Neuronal stem cell (in vitro differentiated cells): ENCODE measurements at regions not wholly inside any gene's neighbourhood (a gene's known extent, or its start where the extent isn't known, plus 50 kb on each side); places are given as distances from the start of the nearest gene placed in this dataset.

Source experiments
- DNase-seq: peaks from one replicate; pipeline ENCODE4 v3.0.0-alpha.2; 2013; ENCODE audit warnings: low spot score
- H2AFZ ChIP-seq: one replicate; pipeline ENCODE4 v1.6.1; 2013; ENCODE audit warnings: mild to moderate bottlenecking, low read length, inconsistent platforms
- H2AK5ac ChIP-seq: 2 replicates; pipeline ENCODE4 v1.6.1; 2013; ENCODE audit warnings: low read depth, mild to moderate bottlenecking, inconsistent platforms, low read length, moderate library complexity, mixed read lengths
- H2BK120ac ChIP-seq: 2 replicates; pipeline ENCODE4 v1.6.1; 2013; ENCODE audit warnings: low read depth, mild to moderate bottlenecking, inconsistent platforms, low read length, moderate library complexity, mixed read lengths
- H2BK12ac ChIP-seq: one replicate; pipeline ENCODE4 v1.6.1; 2013; ENCODE audit warnings: low read length, inconsistent platforms
- H2BK15ac ChIP-seq: 2 replicates; pipeline ENCODE4 v1.6.1; 2013; ENCODE audit warnings: mild to moderate bottlenecking, low read length, inconsistent platforms, mixed read lengths
- H2BK5ac ChIP-seq: one replicate; pipeline ENCODE4 v1.6.1; 2013; ENCODE audit warnings: inconsistent platforms, mild to moderate bottlenecking, low read length, moderate library complexity
- H3K14ac ChIP-seq: one replicate; pipeline ENCODE4 v1.6.1; 2013; ENCODE audit warnings: low read length, inconsistent platforms
- H3K18ac ChIP-seq: 2 replicates; pipeline ENCODE4 v1.6.1; 2013; ENCODE audit warnings: low read length, inconsistent platforms
- H3K23ac ChIP-seq: 2 replicates; pipeline ENCODE4 v1.6.1; 2013; ENCODE audit warnings: low read depth, mild to moderate bottlenecking, mixed read lengths, low read length, inconsistent platforms; ENCODE audit not compliant: poor library complexity
- H3K27ac ChIP-seq: replicated peaks from 3 replicates; pipeline ENCODE4 v1.5.1; 2013; ENCODE audit warnings: low read length, inconsistent platforms
- H3K27me3 ChIP-seq, 3 experiments: 2 replicates each; pipeline ENCODE4 v1.6.1; 2013; ENCODE audit warnings: low read length in 3 of 3, mild to moderate bottlenecking in 2 of 3, inconsistent platforms in 1 of 3, low read depth in 1 of 3, mixed read lengths in 1 of 3, moderate library complexity in 1 of 3; ENCODE audit not compliant: control insufficient read depth in 3 of 3, insufficient read depth in 3 of 3
- H3K36me3 ChIP-seq, 2 donors: replicated peaks in 1 of 2; 2 replicates each; pipeline ENCODE4 v1.6.1; 2013; ENCODE audit warnings: low read length in 2 of 2; ENCODE audit not compliant: control insufficient read depth in 2 of 2, insufficient read depth in 2 of 2
- H3K4ac ChIP-seq: 2 replicates; pipeline ENCODE4 v1.6.1; 2013; ENCODE audit warnings: inconsistent platforms, mild to moderate bottlenecking, low read length, moderate library complexity
- H3K4me1 ChIP-seq, 2 donors: 1 replicate in 1 of 2; 2 replicates in 1 of 2; pipeline ENCODE4 v1.6.1; 2013; ENCODE audit warnings: low read length in 2 of 2, low read depth in 1 of 2; ENCODE audit not compliant: control insufficient read depth in 2 of 2, insufficient read depth in 1 of 2
- H3K4me2 ChIP-seq: one replicate; pipeline ENCODE4 v1.6.1; 2013; ENCODE audit warnings: mild to moderate bottlenecking, low read length, inconsistent platforms; ENCODE audit not compliant: insufficient read depth, poor library complexity, severe bottlenecking
- H3K4me3 ChIP-seq, 2 donors: 2 replicates each; pipeline ENCODE4 v1.5.1; 2013; ENCODE audit warnings: low read length in 2 of 2, mild to moderate bottlenecking in 2 of 2, inconsistent platforms in 1 of 2, moderate library complexity in 1 of 2
- H3K79me1 ChIP-seq: one replicate; pipeline ENCODE4 v1.6.1; 2013; ENCODE audit warnings: low read depth, mild to moderate bottlenecking, inconsistent platforms, low read length, moderate library complexity
- H3K9ac ChIP-seq: one replicate; pipeline ENCODE4 v1.6.1; 2013; ENCODE audit warnings: mild to moderate bottlenecking, low read depth, low read length, inconsistent platforms; ENCODE audit not compliant: poor library complexity
- H3K9me3 ChIP-seq, 2 donors: replicated peaks in 1 of 2; 2 replicates each; pipeline versions ENCODE3 to v1.6.1; 2013; ENCODE audit warnings: low read length in 2 of 2, mild to moderate bottlenecking in 2 of 2, inconsistent platforms in 1 of 2, low read depth in 1 of 2, mixed read lengths in 1 of 2, moderate library complexity in 1 of 2; ENCODE audit not compliant: control insufficient read depth in 2 of 2, insufficient read depth in 1 of 2
- H4K8ac ChIP-seq: one replicate; pipeline ENCODE4 v1.6.1; 2013; ENCODE audit warnings: low read depth, mild to moderate bottlenecking, inconsistent platforms, low read length, moderate library complexity
- H4K91ac ChIP-seq: one replicate; pipeline ENCODE4 v1.6.1; 2013; ENCODE audit warnings: low read length, low read depth, mild to moderate bottlenecking, inconsistent platforms; ENCODE audit not compliant: poor library complexity
- WGBS, 2 donors: extraction: QIAGEN DNeasy Blood & Tissue Kit; methylation state at CpG; one replicate each; pipeline ENCODE4 v1.1.7; 2013; ENCODE audit warnings: missing lambda C conversion rate in 2 of 2, mixed read lengths in 1 of 2; ENCODE audit not compliant: insufficient read length in 2 of 2, insufficient replicate concordance in 1 of 2; ENCODE audit errors: extremely low coverage in 2 of 2; 5-methylcytosine and 5-hydroxymethylcytosine counted together

DNA sequence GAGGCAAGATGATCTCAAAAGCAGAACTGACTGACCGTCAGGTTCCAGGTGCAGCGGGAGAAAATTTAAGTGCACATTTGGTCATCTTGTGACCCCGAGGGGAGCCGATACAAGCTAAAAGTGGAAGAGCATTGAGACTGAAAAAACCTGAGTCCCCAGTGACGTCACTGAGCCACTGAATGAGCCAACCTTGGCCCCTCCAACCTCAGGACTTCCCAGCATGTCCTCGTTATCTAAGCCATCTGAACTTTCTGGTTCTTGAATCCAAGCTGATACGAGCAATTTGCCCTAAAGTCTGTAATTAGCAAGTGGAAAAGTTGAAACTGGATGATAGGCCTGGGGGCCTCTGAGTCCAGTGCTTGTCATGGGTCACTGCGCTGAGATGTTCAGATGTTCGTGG is 51.1 kb upstream of the ISX start:
- H3K9ac ChIP-seq = no peak overlapping the region
- whole genome bisulfite sequencing, 2 donors = no CpG with 5 or more reads among the region's 9 CpGs
- H4K8ac ChIP-seq = no peak overlapping the region
- no peak overlapping the region for H2BK120ac ChIP-seq
- H3K9me3 ChIP-seq = no peaks in the 10 kb centered on the region
- no peak overlapping the region for H3K4me2 ChIP-seq
- no peak overlapping the region for H2BK15ac ChIP-seq
- H4K91ac ChIP-seq = no peak overlapping the region
- H3K14ac ChIP-seq = no peak overlapping the region
- H3K4me1 ChIP-seq = no peaks in the 10 kb centered on the region
- H2BK5ac ChIP-seq = no peak overlapping the region
- H3K4ac ChIP-seq = no peak overlapping the region
- no peak for DNase-seq
- H3K4me3 ChIP-seq = no peak overlapping the region
- peaks cover 0 to 1% of the 10 kb centered on the region in 2 donors for H3K36me3 ChIP-seq
- no peak overlapping the region for H3K18ac ChIP-seq
- no peak overlapping the region for H3K23ac ChIP-seq
- no peak overlapping the region for H3K27ac ChIP-seq
- H2BK12ac ChIP-seq = no peak overlapping the region
- no peaks in the 10 kb centered on the region for H3K79me1 ChIP-seq
- H3K27me3 ChIP-seq = no peaks in the 10 kb centered on the region
- no peak overlapping the region for H2AK5ac ChIP-seq
- H2AFZ ChIP-seq = no peak overlapping the region
